PFSK-1 (cell line): ENCODE measurements at regions not wholly inside any gene's neighbourhood (a gene's known extent, or its start where the extent isn't known, plus 50 kb on each side); places are given as distances from the start of the nearest gene placed in this dataset.

ENCODE experiments used
- FOXP2 ChIP-seq: optimal IDR thresholded peaks from 2 replicates; pipeline ENCODE3; 2011; ENCODE audit warnings: borderline replicate concordance, control low read depth, inconsistent platforms; ENCODE audit not compliant: insufficient read depth; ENCODE audit errors: extremely low read length, extremely low read depth
- POLR2AphosphoS5 ChIP-seq: IDR thresholded peaks from 2 replicates; pipeline ENCODE4 v1.6.1; 2012; ENCODE audit warnings: low read depth, mild to moderate bottlenecking, control low read depth, low read length, moderate library complexity
- REST ChIP-seq, 2 experiments: IDR thresholded peaks; 2 replicates each; pipeline versions ENCODE4 v1.6.1 to v1.8.0; 2011 to 2012; ENCODE audit warnings: low read depth in 2 of 2, low read length in 2 of 2, control low read depth in 1 of 2, inconsistent platforms in 1 of 2, mild to moderate bottlenecking in 1 of 2, moderate library complexity in 1 of 2; ENCODE audit not compliant: insufficient read depth in 1 of 2
- SIN3A ChIP-seq: IDR thresholded peaks from 2 replicates; pipeline ENCODE4 v1.6.1; 2012; ENCODE audit warnings: mild to moderate bottlenecking, low read length, moderate library complexity, borderline replicate concordance; ENCODE audit not compliant: insufficient read depth
- TAF1 ChIP-seq: IDR thresholded peaks from 2 replicates; pipeline ENCODE4 v1.6.1; 2012; ENCODE audit warnings: low read length, control low read depth, borderline replicate concordance; ENCODE audit not compliant: insufficient read depth

- no peak for TF ChIP-seq POLR2AphosphoS5
- no peak for TF ChIP-seq TAF1
- no peak for TF ChIP-seq FOXP2
- TF ChIP-seq SIN3A, result no peak
- TF ChIP-seq REST (IDR thresholded peaks at IDR 0.05; ENCODE audit: insufficient read depth in 1 of 2, low read depth in 2 of 2, low read length in 2 of 2), result no peak
Measured at GRCh38 chr2:172308253-172308935, 119.0 kb upstream of the ITGA6 start.

GRCh38 chr2:172311921-172312345, 115.5 kb upstream of the ITGA6 start:
- TF ChIP-seq REST (IDR thresholded peaks at IDR 0.05; ENCODE audit: insufficient read depth in 1 of 2, low read depth in 2 of 2, low read length in 2 of 2), result no peak
- no peak for TF ChIP-seq POLR2AphosphoS5
- no peak for TF ChIP-seq SIN3A
- no peak for TF ChIP-seq FOXP2
- no peak for TF ChIP-seq TAF1

- TF ChIP-seq TAF1 (no peak), POLR2AphosphoS5 (no peak)
Measured at GRCh38 chr2:172313715-172314341, 113.6 kb upstream of the ITGA6 start.

GRCh38 chr2:172322049-172322448, 105.3 kb upstream of the ITGA6 start:
- TF ChIP-seq SIN3A (no peak), TAF1 (no peak), FOXP2 (no peak), POLR2AphosphoS5 (no peak), REST (IDR thresholded peaks at IDR 0.05; ENCODE audit: insufficient read depth in 1 of 2, low read depth in 2 of 2, low read length in 2 of 2) (no peak)

GRCh38 chr2:172323256-172323655, 104.1 kb upstream of the ITGA6 start:
- no peak for TF ChIP-seq SIN3A
- TF ChIP-seq TAF1, result no peak
- no peak for TF ChIP-seq FOXP2
- TF ChIP-seq POLR2AphosphoS5, result no peak
- TF ChIP-seq REST (IDR thresholded peaks at IDR 0.05; ENCODE audit: insufficient read depth in 1 of 2, low read depth in 2 of 2, low read length in 2 of 2), result no peak
